Ovary (tissue), 3 donors: ENCODE measurements at regions not wholly inside any gene's neighbourhood (a gene's known extent, or its start where the extent isn't known, plus 50 kb on each side); places are given as distances from the start of the nearest gene placed in this dataset.

Source experiments
- CTCF ChIP-seq, 3 donors: fragments of 450-650 bp in 2 of 3; fragments of 200-600 bp in 1 of 3; IDR thresholded peaks; one replicate each; pipeline versions ENCODE4 v1.5.1 to v1.8.0; 2016 to 2022; ENCODE audit warnings: antibody characterized with exemption in 3 of 3, mild to moderate bottlenecking in 1 of 3
- EP300 ChIP-seq: sonication (generic); formaldehyde crosslinking; IDR thresholded peaks from one replicate; pipeline ENCODE4 v1.6.1; 2017; ENCODE audit warnings: antibody characterized with exemption
- POLR2A ChIP-seq: fragments of 450-650 bp; IDR thresholded peaks from one replicate; pipeline ENCODE4 v1.6.1; 2017; ENCODE audit warnings: antibody characterized with exemption, mild to moderate bottlenecking, moderate library complexity
- donor health status: DM: no; HTN: no; CAD: no.

DNA sequence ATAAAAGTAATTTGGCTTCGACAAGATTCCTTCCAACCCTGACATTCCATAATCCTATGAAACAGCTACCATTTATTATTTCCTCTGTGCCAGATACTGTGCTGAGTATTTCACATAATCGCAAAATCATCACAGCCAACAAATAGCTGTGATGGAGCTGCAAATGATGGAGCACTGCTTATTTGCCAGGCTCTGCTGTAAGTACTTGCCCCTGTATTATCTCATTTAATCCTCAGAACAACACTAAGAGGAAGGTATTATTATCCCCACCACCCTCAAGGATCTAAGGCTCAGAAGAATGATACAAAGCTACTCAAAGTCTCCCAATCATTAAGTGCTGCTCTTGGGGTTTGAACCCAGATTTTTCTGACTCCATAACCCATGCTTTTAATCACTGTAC, 145.5 kb downstream of the CCDC34 start:
- no peak for TF ChIP-seq CTCF (IDR thresholded peaks at IDR 0.05)
- TF ChIP-seq POLR2A: no peak
- no peak for TF ChIP-seq EP300
